ENCODE measurements at regions not wholly inside any gene's neighbourhood (a gene's known extent, or its start where the extent isn't known, plus 50 kb on each side); places are given as distances from the start of the nearest gene placed in this dataset.

DNA sequence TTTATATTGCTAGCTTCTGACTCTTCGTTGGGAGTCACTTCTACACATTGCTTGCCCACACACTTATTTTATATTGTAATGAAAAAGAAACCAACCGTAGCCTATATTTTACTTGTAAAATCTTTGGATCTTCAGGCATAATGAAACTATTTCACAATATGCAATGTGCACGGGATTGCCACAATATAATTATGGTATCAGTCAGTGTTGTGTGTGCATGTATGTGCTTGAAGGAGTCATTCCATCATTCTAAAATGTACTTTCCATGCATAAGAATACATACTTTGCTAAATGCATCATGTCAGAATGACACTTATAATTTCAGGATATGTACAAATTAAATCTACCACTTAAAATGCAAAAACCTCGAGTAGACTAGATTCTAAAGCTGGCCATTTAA lies 64.0 kb upstream of the TLE4 start:
- DNase-seq (ENCODE audit: insufficient read length, low spot score) = no peak
- FAIRE-seq = no peak

DNA sequence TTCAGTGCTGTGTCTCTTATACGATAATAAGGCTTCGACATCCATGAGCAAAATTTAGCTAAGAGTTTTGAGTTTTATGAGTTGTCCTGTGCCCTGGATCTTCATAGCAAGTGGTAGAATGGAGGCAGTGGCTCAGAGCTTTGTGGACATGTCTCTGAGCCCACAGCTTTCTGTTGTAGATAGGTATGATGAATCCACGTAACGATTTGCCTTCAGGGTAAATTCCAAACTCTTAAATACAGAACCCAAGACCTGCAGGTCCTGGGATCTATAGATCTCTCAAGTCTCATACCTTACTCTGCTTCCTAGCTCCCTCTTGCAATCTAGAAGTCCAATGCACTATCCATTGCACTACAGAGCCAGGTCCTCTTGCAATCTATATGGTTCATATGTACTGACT lies 59.5 kb upstream of the TLE4 start:
- FAIRE-seq = no peak
- DNase-seq (ENCODE audit: insufficient read length, low spot score) = no peak

All from HTR-8/SVneo (cell line).